HG03571 (cell line): ENCODE measurements at regions not wholly inside any gene's neighbourhood (a gene's known extent, or its start where the extent isn't known, plus 50 kb on each side); places are given as distances from the start of the nearest gene placed in this dataset.

Experiments
- ATAC-seq: cut with Tn5 transposase; IDR thresholded peaks from one replicate; pipeline ENCODE4 v1.9.1; 2021; ENCODE audit not compliant: unreplicated experiment

DNA sequence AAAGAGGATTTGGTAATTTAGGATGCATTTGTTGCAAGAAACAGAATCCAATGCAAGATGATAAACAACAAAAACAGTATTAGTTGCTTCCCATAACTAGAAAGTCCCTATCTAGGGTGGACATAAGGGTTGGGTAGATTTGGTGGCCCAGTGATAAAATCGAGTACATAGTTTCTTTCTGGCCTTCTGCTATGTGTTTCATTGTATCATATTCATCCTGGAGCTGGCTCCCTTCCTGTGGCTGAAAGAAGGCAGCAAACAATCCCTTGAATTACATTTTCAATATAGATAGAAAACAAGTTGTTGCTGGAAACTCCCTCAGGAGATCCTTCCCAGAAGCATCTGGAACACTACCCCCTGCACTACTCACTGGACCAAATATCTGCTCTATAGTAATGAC lies 135.1 kb downstream of the ID4 start:
- no peak for ATAC-seq

DNA sequence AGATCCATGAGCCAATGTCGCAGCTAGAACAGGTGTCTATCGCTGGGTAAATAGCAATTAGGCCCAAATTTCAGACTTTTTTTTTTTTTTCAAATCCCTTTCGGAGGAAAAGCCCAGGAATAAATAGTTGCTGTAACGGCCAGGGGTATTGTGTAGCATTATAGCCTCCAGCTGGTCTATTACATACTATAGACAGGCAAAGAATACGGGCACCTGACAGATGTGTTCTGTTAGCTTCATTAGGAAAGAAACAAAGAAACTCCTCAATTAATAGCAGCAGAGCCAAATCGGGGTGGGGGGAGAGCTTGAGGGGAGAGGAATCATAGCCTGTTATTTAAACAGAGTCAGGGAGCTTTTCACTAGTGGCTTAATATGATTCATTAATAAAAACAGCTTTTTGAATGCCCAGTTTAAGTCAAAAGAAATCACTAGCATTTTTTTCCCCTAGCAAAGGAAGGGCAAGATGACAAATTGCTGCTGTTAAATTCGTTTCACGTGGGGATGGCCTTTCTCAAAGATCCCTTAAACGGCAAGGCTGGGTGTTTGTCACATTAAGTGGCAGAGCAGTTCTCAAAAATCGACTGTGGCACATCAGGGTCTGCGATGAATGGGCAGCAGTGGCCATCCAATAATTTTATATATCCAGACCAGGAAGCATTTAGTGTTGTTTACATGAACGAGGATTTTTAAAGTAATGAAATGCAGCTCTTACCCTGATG lies 139.4 kb downstream of the ID4 start:
- ATAC-seq = no peak

DNA sequence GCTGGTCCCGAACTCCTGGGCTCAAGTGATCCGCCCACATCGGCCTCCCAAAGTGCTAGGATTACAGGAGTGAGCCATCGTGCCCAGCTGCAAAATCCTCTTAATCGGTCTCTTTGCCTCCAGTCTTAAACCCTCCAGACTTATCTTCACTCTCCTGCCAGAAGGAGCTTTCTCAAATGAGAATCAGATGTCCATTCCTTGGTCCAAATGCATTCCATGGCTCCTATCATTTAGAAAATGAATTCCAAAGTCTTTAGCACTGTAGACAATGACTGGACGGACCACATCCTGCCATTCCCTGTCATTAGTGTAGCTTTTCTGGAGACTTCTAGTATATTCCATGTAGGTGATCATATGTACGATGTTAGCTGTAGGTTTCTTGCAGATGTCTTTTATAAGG lies 141.9 kb downstream of the ID4 start:
- ATAC-seq = no peak

GRCh38 chr6:19979986-19980385 lies 142.8 kb downstream of the ID4 start:
- no peak for ATAC-seq

- ATAC-seq = no peak
Measured at GRCh38 chr6:19983374-19983773, 146.2 kb downstream of the ID4 start.

GRCh38 chr6:19986691-19987438 lies 149.7 kb downstream of the ID4 start:
- no peak for ATAC-seq

DNA sequence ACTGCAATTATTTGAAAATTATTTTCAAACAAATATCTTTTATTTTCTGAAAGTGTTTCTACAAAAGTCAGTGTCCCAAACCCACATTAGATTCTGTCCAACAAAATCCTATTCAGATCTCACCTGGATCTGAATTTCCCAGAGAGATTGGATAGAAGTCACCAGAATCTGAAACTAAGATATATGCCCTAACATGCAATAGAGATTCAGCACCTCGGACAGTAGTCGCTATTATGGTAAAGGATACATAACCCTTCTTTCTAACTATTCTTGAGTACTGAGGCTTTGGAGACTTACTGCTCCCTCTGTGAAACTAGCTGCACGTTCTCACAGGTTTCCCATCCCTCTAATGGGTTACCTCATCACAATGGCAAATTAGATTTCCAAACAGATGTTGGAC lies 151.4 kb downstream of the ID4 start:
- ATAC-seq = no peak

- no peak for ATAC-seq
Measured at GRCh38 chr6:19991176-19991575, 154.0 kb downstream of the ID4 start.

- ATAC-seq = no peak
Measured at GRCh38 chr6:19994909-19995308, 157.7 kb downstream of the ID4 start.

DNA sequence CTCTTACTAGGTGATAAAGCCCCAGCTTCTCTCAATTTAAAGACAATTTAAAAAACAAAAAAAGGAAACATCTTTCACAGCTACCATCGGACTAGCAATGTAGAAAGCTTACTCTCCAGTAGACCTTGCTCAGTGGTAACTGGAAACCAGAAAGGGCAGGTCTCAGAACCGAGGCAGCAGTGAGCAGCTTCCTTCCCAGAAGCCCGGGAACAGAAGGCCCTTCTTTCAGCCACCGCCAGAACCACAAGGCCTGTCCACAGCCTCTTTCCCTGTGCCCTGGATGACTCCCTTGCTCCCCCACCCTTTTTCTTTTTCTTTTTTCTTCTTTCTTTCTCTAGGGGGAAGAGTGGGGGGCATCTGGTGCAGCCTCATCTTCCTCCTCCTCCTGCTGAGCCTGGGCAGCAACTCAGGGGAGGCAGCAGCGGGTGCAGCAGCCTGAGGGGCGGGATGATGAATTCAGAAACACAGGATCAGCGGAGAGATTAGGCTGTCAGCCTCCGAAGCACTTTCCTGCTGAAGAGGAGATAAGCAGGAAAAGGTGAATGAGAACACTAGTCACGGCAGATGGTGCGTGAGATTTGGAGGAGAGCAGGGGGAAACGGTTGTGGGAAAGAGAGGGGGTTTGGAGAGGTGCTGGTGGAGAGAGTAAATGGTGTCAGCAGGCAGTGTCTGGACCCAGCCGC lies 158.5 kb downstream of the ID4 start:
- ATAC-seq = no peak

DNA sequence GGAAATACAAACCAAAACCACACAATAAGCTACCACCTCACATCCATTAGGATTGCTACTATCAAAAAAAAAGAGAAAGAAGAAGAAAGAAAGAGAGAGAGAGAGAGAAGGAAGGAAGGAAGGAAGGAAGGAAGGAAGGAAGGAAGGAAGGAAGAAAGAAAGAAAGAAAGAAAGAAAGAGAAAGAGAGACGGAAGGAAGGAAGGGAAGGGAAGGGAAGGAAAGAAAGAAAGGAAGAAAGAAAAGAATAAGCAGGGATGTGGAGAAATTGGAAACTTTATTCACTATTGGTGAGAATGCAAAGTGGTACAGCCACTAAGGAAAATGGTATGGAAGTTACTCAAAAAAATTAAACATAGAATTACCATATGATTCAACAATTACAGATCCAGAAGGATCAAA lies 159.9 kb downstream of the ID4 start:
- no peak for ATAC-seq

GRCh38 chr6:19998541-19998940 lies 161.4 kb downstream of the ID4 start:
- ATAC-seq = no peak

- ATAC-seq = peak; percentile 86
Measured at GRCh38 chr6:19999319-20000191, 162.4 kb downstream of the ID4 start.

GRCh38 chr6:20001286-20001685 lies 164.1 kb downstream of the ID4 start:
- no peak for ATAC-seq

GRCh38 chr6:20006037-20006436 lies 168.9 kb downstream of the ID4 start:
- no peak for ATAC-seq

DNA sequence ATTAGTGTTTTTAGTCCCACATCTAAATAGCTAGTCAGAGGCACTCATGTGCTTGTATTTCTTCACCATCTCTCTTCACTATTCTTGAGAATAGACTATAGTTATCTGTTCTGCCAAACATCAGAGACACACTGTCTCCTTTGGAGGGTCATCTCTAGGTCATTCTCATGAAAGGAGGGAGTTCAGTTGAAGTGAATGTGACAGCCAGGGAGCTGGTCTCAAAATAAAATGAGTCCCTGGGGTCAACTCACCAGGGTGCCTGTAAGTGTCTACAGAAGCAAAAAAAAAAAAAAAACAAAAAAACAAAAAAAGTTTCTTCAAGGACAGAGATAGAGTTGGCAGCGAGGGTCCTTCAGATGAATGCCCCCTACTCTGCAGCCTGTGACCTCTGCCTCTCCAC lies 171.0 kb downstream of the ID4 start:
- ATAC-seq = no peak

GRCh38 chr6:20013066-20013861 lies 176.1 kb downstream of the ID4 start:
- ATAC-seq = no peak

GRCh38 chr6:20014508-20014907 lies 177.3 kb downstream of the ID4 start:
- no peak for ATAC-seq

DNA sequence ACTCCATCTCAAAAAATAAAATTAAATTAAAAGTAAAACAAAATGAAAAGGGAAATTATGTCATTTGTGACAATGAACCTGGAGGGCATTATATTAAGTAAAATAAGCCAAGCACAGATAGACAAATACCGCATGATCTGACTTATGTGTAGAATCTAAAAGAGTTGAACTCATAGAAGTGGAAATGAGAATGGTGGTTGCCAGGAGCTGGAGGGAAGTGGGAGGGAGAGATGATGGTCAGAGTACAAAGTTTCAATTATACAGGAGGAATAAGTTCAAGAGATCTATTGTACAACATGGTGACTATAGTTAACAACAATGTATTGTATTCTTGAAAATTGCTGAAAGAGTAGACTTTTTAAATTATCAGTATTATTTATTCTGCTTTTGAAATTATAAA lies 183.4 kb downstream of the ID4 start:
- no peak for ATAC-seq

GRCh38 chr6:20021795-20022194 lies 184.6 kb downstream of the ID4 start:
- ATAC-seq = no peak
